Bronchial epithelial cell (primary cell): ENCODE measurements at regions not wholly inside any gene's neighbourhood (a gene's known extent, or its start where the extent isn't known, plus 50 kb on each side); places are given as distances from the start of the nearest gene placed in this dataset.

ENCODE experiments used
- DNase-seq: peaks from one replicate; pipeline ENCODE4 v3.0.0-alpha.2; 2010; ENCODE audit warnings: low read depth
- FAIRE-seq: peaks from 2 replicates; lab custom pipeline; 2011; peaks lifted over from hg19 to GRCh38; lab: Jason Lieb, UNC
- H3K27me3 ChIP-seq: 2 replicates; pipeline ENCODE4 v1.5.1; 2011; ENCODE audit warnings: low read length; ENCODE audit not compliant: control insufficient read depth, insufficient read depth
- H3K36me3 ChIP-seq: 2 replicates; pipeline ENCODE4 v1.5.1; 2011; ENCODE audit warnings: low read length; ENCODE audit not compliant: control insufficient read depth, insufficient read depth
- H3K4me3 ChIP-seq: 2 replicates; pipeline ENCODE4 v1.5.1; 2011; ENCODE audit warnings: mild to moderate bottlenecking, low read depth, low read length, control low read depth
- CTCF ChIP-seq: IDR thresholded peaks from 2 replicates; pipeline ENCODE4 v1.5.1; 2011; ENCODE audit warnings: mild to moderate bottlenecking, moderate library complexity, low read length, control low read depth, inconsistent platforms; ENCODE audit not compliant: insufficient read depth, severe bottlenecking

- no peak for TF ChIP-seq CTCF
- no peaks in the 10 kb centered on the region for H3K36me3 ChIP-seq
- H3K4me3 ChIP-seq = no peak overlapping the region
- no peaks in the 10 kb centered on the region for H3K27me3 ChIP-seq
- no peak for FAIRE-seq
- DNase-seq = no peak
Observed at GRCh38 chr4:32334759-32335158, 1614.6 kb downstream of the PCDH7 start.

GRCh38 chr4:32337403-32337802 lies 1617.2 kb downstream of the PCDH7 start:
- no peak for DNase-seq
- Histone ChIP-seq H3K4me3 (no peak overlapping the region), H3K27me3 (no peaks in the 10 kb centered on the region), H3K36me3 (no peaks in the 10 kb centered on the region)
- no peak for FAIRE-seq
- no peak for TF ChIP-seq CTCF

GRCh38 chr4:32340591-32340990 lies 1620.4 kb downstream of the PCDH7 start:
- no peak for TF ChIP-seq CTCF
- Histone ChIP-seq H3K36me3 (no peaks in the 10 kb centered on the region), H3K4me3 (no peak overlapping the region), H3K27me3 (no peaks in the 10 kb centered on the region)
- FAIRE-seq = no peak
- no peak for DNase-seq

- DNase-seq = no peak
- no peaks in the 10 kb centered on the region for H3K36me3 ChIP-seq
- H3K4me3 ChIP-seq = no peak overlapping the region
- H3K27me3 ChIP-seq = no peaks in the 10 kb centered on the region
- TF ChIP-seq CTCF = no peak
- no peak for FAIRE-seq
Observed at GRCh38 chr4:32341342-32341741, 1621.2 kb downstream of the PCDH7 start.

- no peak for DNase-seq
- no peak for FAIRE-seq
- TF ChIP-seq CTCF = no peak
- H3K4me3 ChIP-seq = no peak overlapping the region
- H3K27me3 ChIP-seq = no peaks in the 10 kb centered on the region
- H3K36me3 ChIP-seq = no peaks in the 10 kb centered on the region
Observed at GRCh38 chr4:32342054-32342453, 1621.9 kb downstream of the PCDH7 start.

- no peak overlapping the region for H3K4me3 ChIP-seq
- H3K27me3 ChIP-seq = no peaks in the 10 kb centered on the region
- H3K36me3 ChIP-seq = no peaks in the 10 kb centered on the region
- TF ChIP-seq CTCF = no peak
- no peak for FAIRE-seq
- no peak for DNase-seq
Observed at GRCh38 chr4:32349026-32349425, 1628.9 kb downstream of the PCDH7 start.
